Upper lobe of right lung (tissue), 1 donor: ENCODE measurements at regions not wholly inside any gene's neighbourhood (a gene's known extent, or its start where the extent isn't known, plus 50 kb on each side); places are given as distances from the start of the nearest gene placed in this dataset.

Experiments used
- ATAC-seq: fragments of 200-7000 bp; cut with Tn5 transposase; one replicate; pipeline ENCODE4 v1.9.1; 2020; ENCODE audit warnings: mild to moderate bottlenecking, moderate library complexity
- DNase-seq: peaks from one replicate; pipeline ENCODE4 v3.0.0-alpha.2; 2020
- H3K27ac ChIP-seq: fragments of 200-600 bp; one replicate; pipeline ENCODE4 v1.8.0; 2022
- H3K27me3 ChIP-seq: fragments of 200-600 bp; one replicate; pipeline ENCODE4 v1.8.0; 2022; ENCODE audit warnings: mild to moderate bottlenecking
- H3K36me3 ChIP-seq: fragments of 200-600 bp; one replicate; pipeline ENCODE4 v1.8.0; 2022
- H3K4me1 ChIP-seq: fragments of 200-600 bp; one replicate; pipeline ENCODE4 v1.8.0; 2022
- H3K4me3 ChIP-seq: fragments of 200-600 bp; one replicate; pipeline ENCODE4 v1.8.0; 2022; ENCODE audit warnings: mild to moderate bottlenecking
- H3K9me3 ChIP-seq: fragments of 200-600 bp; one replicate; pipeline ENCODE4 v1.8.0; 2022
- CTCF ChIP-seq: fragments of 200-600 bp; IDR thresholded peaks from one replicate; pipeline ENCODE4 v1.8.0; 2022; ENCODE audit warnings: antibody characterized with exemption
- intact Hi-C: fragments of 100-400 bp; cut with DNase I; formaldehyde crosslinking; loops from one replicate; pipeline ENCODE4 v1.11.0; 2022
- donor health status: DM: no; HTN: yes; CAD: no; lungs with severe emphysema.

- Histone ChIP-seq H3K9me3 (no peaks in the 10 kb centered on the region), H3K36me3 (no peaks in the 10 kb centered on the region), H3K27ac (no peak overlapping the region), H3K4me3 (no peak overlapping the region), H3K27me3 (no peaks in the 10 kb centered on the region), H3K4me1 (peaks cover 18% of the 10 kb centered on the region)
- ATAC-seq (no peak), DNase-seq (no peak)
- intact Hi-C loops, result no loop called here
- no peak for TF ChIP-seq CTCF
Measured at GRCh38 chr15:62509395-62509958, 344.4 kb upstream of the C2CD4B start.

- H3K27ac ChIP-seq, result no peak overlapping the region
- peaks cover 16% of the 10 kb centered on the region for H3K4me1 ChIP-seq
- no peak overlapping the region for H3K4me3 ChIP-seq
- H3K36me3 ChIP-seq, result no peaks in the 10 kb centered on the region
- no peaks in the 10 kb centered on the region for H3K27me3 ChIP-seq
- DNase-seq (no peak), ATAC-seq (no peak)
- intact Hi-C loops, result no loop called here
- TF ChIP-seq CTCF, result no peak
- no peaks in the 10 kb centered on the region for H3K9me3 ChIP-seq
Measured at GRCh38 chr15:62510791-62511190, 345.7 kb upstream of the C2CD4B start.

- H3K27ac ChIP-seq, result no peak overlapping the region
- H3K4me1 ChIP-seq, result no peaks in the 10 kb centered on the region
Measured at GRCh38 chr15:62512904-62513303, 347.8 kb upstream of the C2CD4B start.

GRCh38 chr15:62513893-62514292, 348.8 kb upstream of the C2CD4B start:
- H3K9me3 ChIP-seq, result no peaks in the 10 kb centered on the region

More at GRCh38 chr15:62512904-62513303, 347.8 kb upstream of the C2CD4B start:
- intact Hi-C loops, result no loop called here
- no peak overlapping the region for H3K4me3 ChIP-seq
- H3K9me3 ChIP-seq, result no peaks in the 10 kb centered on the region
- no peaks in the 10 kb centered on the region for H3K36me3 ChIP-seq
- no peak for ATAC-seq
- no peaks in the 10 kb centered on the region for H3K27me3 ChIP-seq
- no peak for TF ChIP-seq CTCF
- no peak for DNase-seq

GRCh38 chr15:62515696-62516395, 350.8 kb upstream of the C2CD4B start:
- TF ChIP-seq CTCF, result no peak
- H3K4me1 ChIP-seq, result no peaks in the 10 kb centered on the region
- H3K36me3 ChIP-seq, result no peaks in the 10 kb centered on the region
- H3K4me3 ChIP-seq, result no peak overlapping the region
- H3K27me3 ChIP-seq, result no peaks in the 10 kb centered on the region
- intact Hi-C loops, result no loop called here
- H3K27ac ChIP-seq, result no peak overlapping the region
- no peak for DNase-seq
- H3K9me3 ChIP-seq, result no peaks in the 10 kb centered on the region
- no peak for ATAC-seq

More at GRCh38 chr15:62513893-62514292, 348.8 kb upstream of the C2CD4B start:
- Histone ChIP-seq H3K27me3 (no peaks in the 10 kb centered on the region), H3K36me3 (no peaks in the 10 kb centered on the region), H3K4me3 (no peak overlapping the region), H3K4me1 (no peaks in the 10 kb centered on the region), H3K27ac (no peak overlapping the region)
- intact Hi-C loops, result no loop called here
- DNase-seq, result no peak
- no peak for ATAC-seq
- TF ChIP-seq CTCF, result no peak
